ENCODE measurements at regions not wholly inside any gene's neighbourhood (a gene's known extent, or its start where the extent isn't known, plus 50 kb on each side); places are given as distances from the start of the nearest gene placed in this dataset.
A peak's percentile ranks its signal among the peaks of the same experiment; 100 is the strongest.

GRCh38 chr13:104301171-104301975 is 1235.2 kb upstream of the SLC10A2 start:
- Histone ChIP-seq H3K9me3 (ENCODE audit: control insufficient read depth in 2 of 2, insufficient read depth in 1 of 2, low read depth in 1 of 2, low read length in 1 of 2) (no peaks in the 10 kb centered on the region), H3K27ac (ENCODE audit: low read depth in 1 of 3, low read length in 2 of 3) (no peak overlapping the region), H3K4me3 (ENCODE audit: low read depth in 1 of 3, low read length in 3 of 3) (no peak overlapping the region), H3K36me3 (ENCODE audit: control insufficient read depth in 3 of 3, insufficient read depth in 2 of 3, low read depth in 1 of 3, low read length in 3 of 3) (no peaks in the 10 kb centered on the region), H3K27me3 (ENCODE audit: control insufficient read depth in 3 of 3, insufficient read depth in 3 of 3, low read length in 3 of 3) (no peaks in the 10 kb centered on the region), H3K4me1 (ENCODE audit: control insufficient read depth in 3 of 3, insufficient read depth in 2 of 3, low read depth in 1 of 3, low read length in 2 of 3) (no peaks in the 10 kb centered on the region)
- WGBS, 3 donors: 61 to 69% (median 67%) methylated on average over 4 of the region's 4 CpGs
- DNase-seq (peak in 1 of 2 donors; percentile 2), FAIRE-seq (no peak)

DNA sequence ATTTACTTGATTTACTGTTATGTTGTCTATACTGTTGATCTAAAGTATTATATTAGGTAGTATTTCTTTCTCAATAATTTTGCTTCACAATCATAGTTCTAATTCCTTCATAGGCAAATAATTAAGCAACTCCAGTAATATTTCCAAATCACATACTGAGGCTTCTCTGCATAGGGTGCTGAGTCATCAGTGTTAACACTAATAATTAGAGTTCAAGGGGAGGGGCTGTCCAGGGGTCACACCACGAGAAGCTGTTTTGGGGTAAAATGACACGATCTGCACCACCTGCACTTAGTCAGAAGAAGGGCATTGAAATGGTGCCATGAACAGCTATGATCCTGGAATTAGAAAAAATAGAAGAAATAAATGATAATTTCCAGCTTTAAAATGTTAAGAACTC is 1230.9 kb upstream of the SLC10A2 start:
- Histone ChIP-seq H3K27me3 (ENCODE audit: control insufficient read depth in 3 of 3, insufficient read depth in 3 of 3, low read length in 3 of 3) (no peaks in the 10 kb centered on the region), H3K27ac (ENCODE audit: low read depth in 1 of 3, low read length in 2 of 3) (no peak overlapping the region), H3K4me1 (ENCODE audit: control insufficient read depth in 3 of 3, insufficient read depth in 2 of 3, low read depth in 1 of 3, low read length in 2 of 3) (no peaks in the 10 kb centered on the region), H3K9me3 (ENCODE audit: control insufficient read depth in 2 of 2, insufficient read depth in 1 of 2, low read depth in 1 of 2, low read length in 1 of 2) (no peaks in the 10 kb centered on the region), H3K4me3 (ENCODE audit: low read depth in 1 of 3, low read length in 3 of 3) (no peak overlapping the region), H3K36me3 (ENCODE audit: control insufficient read depth in 3 of 3, insufficient read depth in 2 of 3, low read depth in 1 of 3, low read length in 3 of 3) (no peaks in the 10 kb centered on the region)
- FAIRE-seq: no peak
- WGBS, 3 donors: 47 to 65% (median 62%) methylated on average over 2 of the region's 2 CpGs
- DNase-seq: no peak

- Histone ChIP-seq H3K9me3 (ENCODE audit: control insufficient read depth in 2 of 2, insufficient read depth in 1 of 2, low read depth in 1 of 2, low read length in 1 of 2) (no peaks in the 10 kb centered on the region), H3K4me1 (ENCODE audit: control insufficient read depth in 3 of 3, insufficient read depth in 2 of 3, low read depth in 1 of 3, low read length in 2 of 3) (no peaks in the 10 kb centered on the region), H3K27ac (ENCODE audit: low read depth in 1 of 3, low read length in 2 of 3) (no peak overlapping the region), H3K36me3 (ENCODE audit: control insufficient read depth in 3 of 3, insufficient read depth in 2 of 3, low read depth in 1 of 3, low read length in 3 of 3) (no peaks in the 10 kb centered on the region), H3K4me3 (ENCODE audit: low read depth in 1 of 3, low read length in 3 of 3) (no peak overlapping the region), H3K27me3 (ENCODE audit: control insufficient read depth in 3 of 3, insufficient read depth in 3 of 3, low read length in 3 of 3) (no peaks in the 10 kb centered on the region)
- FAIRE-seq (no peak), DNase-seq (no peak)
- 75 to 91% (median 84%) methylated on average over 1 of the region's 1 CpG for WGBS, 3 donors
Observed at GRCh38 chr13:104296286-104296685, 1230.1 kb upstream of the SLC10A2 start.

DNA sequence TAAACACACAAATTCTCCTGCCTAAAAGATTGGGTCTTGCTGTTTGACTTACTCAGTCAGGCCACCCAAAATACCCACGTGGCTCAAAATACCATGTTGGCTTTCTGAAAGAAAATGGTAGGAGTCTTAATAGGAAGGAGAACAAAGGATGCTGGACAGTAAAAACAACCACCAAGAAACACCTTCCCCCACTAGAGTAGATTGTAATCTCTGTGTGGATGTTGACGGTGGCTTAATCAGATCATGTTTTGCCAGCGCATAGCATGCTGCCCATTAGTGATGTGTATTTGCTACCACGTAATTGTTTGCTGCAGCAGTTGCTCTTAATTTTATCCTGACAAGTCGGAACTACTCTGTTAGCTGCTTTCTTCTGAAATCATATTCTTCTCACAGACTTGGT is 1229.3 kb upstream of the SLC10A2 start:
- no peak overlapping the region for H3K27ac ChIP-seq (ENCODE audit: low read depth in 1 of 3, low read length in 2 of 3)
- DNase-seq: no peak
- H3K36me3 ChIP-seq (ENCODE audit: control insufficient read depth in 3 of 3, insufficient read depth in 2 of 3, low read depth in 1 of 3, low read length in 3 of 3): no peaks in the 10 kb centered on the region
- no peak overlapping the region for H3K4me3 ChIP-seq (ENCODE audit: low read depth in 1 of 3, low read length in 3 of 3)
- no peaks in the 10 kb centered on the region for H3K9me3 ChIP-seq (ENCODE audit: control insufficient read depth in 2 of 2, insufficient read depth in 1 of 2, low read depth in 1 of 2, low read length in 1 of 2)
- no peaks in the 10 kb centered on the region for H3K27me3 ChIP-seq (ENCODE audit: control insufficient read depth in 3 of 3, insufficient read depth in 3 of 3, low read length in 3 of 3)
- 67 to 81% (median 67%) methylated on average over 5 of the region's 5 CpGs for WGBS, 3 donors
- H3K4me1 ChIP-seq (ENCODE audit: control insufficient read depth in 3 of 3, insufficient read depth in 2 of 3, low read depth in 1 of 3, low read length in 2 of 3): no peaks in the 10 kb centered on the region
- no peak for FAIRE-seq

DNA sequence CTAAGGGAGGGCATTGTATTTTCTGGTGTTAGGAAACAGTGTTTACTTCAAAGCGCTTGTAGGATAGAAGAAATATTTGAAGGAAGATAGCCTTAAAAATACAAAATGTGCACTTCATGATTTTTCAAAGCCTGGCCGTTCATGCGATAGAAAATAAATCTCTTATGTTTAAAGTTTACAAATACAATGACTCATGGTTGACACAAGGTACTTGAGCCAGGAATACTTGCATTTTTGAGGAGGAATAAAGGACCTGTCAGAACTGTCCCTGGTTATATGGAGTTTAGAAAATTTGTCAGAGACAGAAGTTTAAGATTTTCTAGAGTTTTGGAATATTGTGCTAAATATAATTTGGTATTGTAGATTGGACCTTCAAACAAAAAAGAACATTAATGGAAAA is 1223.2 kb upstream of the SLC10A2 start:
- WGBS, 3 donors: 47 to 69% (median 67%) methylated on average over 3 of the region's 3 CpGs

DNA sequence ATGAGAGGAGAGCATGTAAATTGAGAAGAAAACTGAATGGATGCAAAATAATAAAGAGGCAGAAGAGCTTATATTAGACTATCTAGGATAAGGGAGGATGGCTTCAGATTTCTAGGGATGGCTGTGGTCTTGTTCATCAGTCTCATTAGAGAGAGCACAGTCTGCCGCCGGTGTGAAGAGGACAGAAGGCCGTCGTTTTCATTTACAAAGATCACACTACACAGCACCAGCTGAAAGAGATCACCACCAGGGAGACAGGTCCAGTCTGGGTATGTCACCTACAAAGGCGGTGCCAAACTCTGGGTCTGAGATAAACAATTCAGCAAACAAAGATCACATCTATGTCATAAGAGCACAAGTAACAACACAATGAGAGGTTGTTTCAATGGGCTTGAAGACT is 1222.3 kb upstream of the SLC10A2 start:
- Histone ChIP-seq H3K27ac (ENCODE audit: low read depth in 1 of 3, low read length in 2 of 3) (no peak overlapping the region), H3K4me3 (ENCODE audit: low read depth in 1 of 3, low read length in 3 of 3) (no peak overlapping the region), H3K27me3 (ENCODE audit: control insufficient read depth in 3 of 3, insufficient read depth in 3 of 3, low read length in 3 of 3) (no peaks in the 10 kb centered on the region), H3K36me3 (ENCODE audit: control insufficient read depth in 3 of 3, insufficient read depth in 2 of 3, low read depth in 1 of 3, low read length in 3 of 3) (no peaks in the 10 kb centered on the region), H3K9me3 (ENCODE audit: control insufficient read depth in 2 of 2, insufficient read depth in 1 of 2, low read depth in 1 of 2, low read length in 1 of 2) (no peaks in the 10 kb centered on the region), H3K4me1 (ENCODE audit: control insufficient read depth in 3 of 3, insufficient read depth in 2 of 3, low read depth in 1 of 3, low read length in 2 of 3) (no peaks in the 10 kb centered on the region)
- DNase-seq (no peak), FAIRE-seq (no peak)
- 80 to 90% (median 86%) methylated on average over 5 of the region's 5 CpGs for WGBS, 3 donors

More for the DNA sequence above, 1223.2 kb upstream of the SLC10A2 start:
- H3K4me1 ChIP-seq (ENCODE audit: control insufficient read depth in 3 of 3, insufficient read depth in 2 of 3, low read depth in 1 of 3, low read length in 2 of 3): no peaks in the 10 kb centered on the region
- H3K27me3 ChIP-seq (ENCODE audit: control insufficient read depth in 3 of 3, insufficient read depth in 3 of 3, low read length in 3 of 3): no peaks in the 10 kb centered on the region
- H3K4me3 ChIP-seq (ENCODE audit: low read depth in 1 of 3, low read length in 3 of 3): no peak overlapping the region
- H3K36me3 ChIP-seq (ENCODE audit: control insufficient read depth in 3 of 3, insufficient read depth in 2 of 3, low read depth in 1 of 3, low read length in 3 of 3): no peaks in the 10 kb centered on the region
- no peaks in the 10 kb centered on the region for H3K9me3 ChIP-seq (ENCODE audit: control insufficient read depth in 2 of 2, insufficient read depth in 1 of 2, low read depth in 1 of 2, low read length in 1 of 2)
- H3K27ac ChIP-seq (ENCODE audit: low read depth in 1 of 3, low read length in 2 of 3): no peak overlapping the region
- no peak for FAIRE-seq
- no peak for DNase-seq

DNA sequence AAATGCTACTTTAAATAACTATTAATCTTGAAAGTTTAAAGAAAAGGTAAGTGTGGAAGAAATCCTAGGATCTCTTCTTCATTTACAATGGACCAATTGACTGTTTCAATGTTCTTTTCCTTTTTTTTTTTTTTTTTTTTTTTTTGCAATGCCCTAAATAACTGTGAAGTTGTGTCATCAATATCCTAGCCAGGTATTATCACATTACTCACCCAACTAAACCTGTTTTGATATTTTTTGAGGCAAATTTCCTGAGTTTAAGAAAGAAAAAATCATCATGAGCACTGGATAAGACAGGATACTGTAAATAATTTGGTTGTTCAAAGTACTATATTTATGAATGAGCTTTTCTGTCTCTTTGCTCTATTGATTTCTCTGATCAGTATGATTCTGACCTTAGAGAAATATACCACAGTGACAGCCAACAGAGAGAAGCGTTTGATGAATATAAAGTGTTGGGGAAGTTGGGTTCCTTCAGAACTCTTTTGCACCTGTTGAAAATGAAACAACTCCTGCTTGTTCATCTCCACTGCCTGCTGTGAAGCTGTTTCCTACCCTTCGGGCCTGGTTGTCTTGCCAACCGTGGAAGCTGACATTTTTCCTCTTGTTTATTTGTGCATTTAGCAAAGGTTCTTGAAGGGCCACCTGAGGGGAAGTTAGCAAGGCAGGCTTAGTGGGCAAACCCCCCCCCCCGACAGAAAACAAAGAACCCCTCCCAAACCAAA is 1220.5 kb upstream of the SLC10A2 start:
- 9 to 32% (median 16%) methylated on average over 4 of the region's 4 CpGs for WGBS, 3 donors
- no peaks in the 10 kb centered on the region for H3K27me3 ChIP-seq (ENCODE audit: control insufficient read depth in 3 of 3, insufficient read depth in 3 of 3, low read length in 3 of 3)
- peaks cover 0 to 1% of the 10 kb centered on the region in 2 donors for H3K9me3 ChIP-seq (ENCODE audit: control insufficient read depth in 2 of 2, insufficient read depth in 1 of 2, low read depth in 1 of 2, low read length in 1 of 2)
- H3K4me3 ChIP-seq (ENCODE audit: low read depth in 1 of 3, low read length in 3 of 3): no peak overlapping the region
- no peaks in the 10 kb centered on the region for H3K36me3 ChIP-seq (ENCODE audit: control insufficient read depth in 3 of 3, insufficient read depth in 2 of 3, low read depth in 1 of 3, low read length in 3 of 3)
- no peaks in the 10 kb centered on the region for H3K4me1 ChIP-seq (ENCODE audit: control insufficient read depth in 3 of 3, insufficient read depth in 2 of 3, low read depth in 1 of 3, low read length in 2 of 3)
- no peak for DNase-seq
- no peak overlapping the region for H3K27ac ChIP-seq (ENCODE audit: low read depth in 1 of 3, low read length in 2 of 3)
- no peak for FAIRE-seq

DNA sequence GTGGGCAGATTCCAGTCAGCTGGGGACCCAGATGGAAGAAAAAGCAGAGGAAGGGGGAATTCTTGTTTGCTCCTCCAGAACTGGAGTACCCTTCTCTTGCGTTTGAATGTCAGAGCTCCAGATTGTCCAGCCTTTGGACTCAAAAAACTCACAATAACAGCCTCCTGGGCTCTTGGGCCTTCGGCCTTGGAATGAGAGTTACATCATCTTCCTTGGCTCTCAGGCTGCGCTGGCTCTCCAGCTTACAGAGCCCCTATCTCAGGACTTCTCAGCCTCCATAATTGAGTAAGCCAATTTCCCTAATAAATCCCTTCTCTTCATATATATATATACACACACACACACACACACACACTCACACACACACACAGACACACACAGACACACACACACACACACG is 1215.7 kb upstream of the SLC10A2 start:
- Histone ChIP-seq H3K9me3 (ENCODE audit: control insufficient read depth in 2 of 2, insufficient read depth in 1 of 2, low read depth in 1 of 2, low read length in 1 of 2) (peaks cover 0 to 1% of the 10 kb centered on the region in 2 donors), H3K36me3 (ENCODE audit: control insufficient read depth in 3 of 3, insufficient read depth in 2 of 3, low read depth in 1 of 3, low read length in 3 of 3) (no peaks in the 10 kb centered on the region), H3K27ac (ENCODE audit: low read depth in 1 of 3, low read length in 2 of 3) (no peak overlapping the region), H3K4me3 (ENCODE audit: low read depth in 1 of 3, low read length in 3 of 3) (no peak overlapping the region), H3K4me1 (ENCODE audit: control insufficient read depth in 3 of 3, insufficient read depth in 2 of 3, low read depth in 1 of 3, low read length in 2 of 3) (no peaks in the 10 kb centered on the region), H3K27me3 (ENCODE audit: control insufficient read depth in 3 of 3, insufficient read depth in 3 of 3, low read length in 3 of 3) (no peaks in the 10 kb centered on the region)
- 77 to 80% (median 79%) methylated on average over 4 of the region's 4 CpGs for whole genome bisulfite sequencing, 3 donors
- no peak for DNase-seq
- FAIRE-seq: no peak
